Spleen (tissue), 11 donors: ENCODE measurements at regions not wholly inside any gene's neighbourhood (a gene's known extent, or its start where the extent isn't known, plus 50 kb on each side); places are given as distances from the start of the nearest gene placed in this dataset.

ENCODE experiments used
- DNase-seq: peaks from one replicate; pipeline ENCODE4 v3.0.0-alpha.2; 2020
- H3K27ac ChIP-seq, 8 donors: fragments of 200-600 bp; sonication (generic) in 7 of 8; 1 replicate in 4 of 8; 2 replicates in 4 of 8; pipeline versions ENCODE4 v1.5.0 to v1.8.0; 2016 to 2021; ENCODE audit warnings: inconsistent platforms in 4 of 8, mild to moderate bottlenecking in 4 of 8, moderate library complexity in 1 of 8
- H3K27me3 ChIP-seq, 7 donors: fragments of 200-600 bp; sonication (generic) in 6 of 7; replicated peaks in 1 of 7; 1 replicate in 4 of 7; 2 replicates in 3 of 7; pipeline versions ENCODE4 v1.5.0 to v1.8.0; 2016 to 2021; ENCODE audit warnings: inconsistent platforms in 3 of 7, mild to moderate bottlenecking in 1 of 7
- H3K36me3 ChIP-seq, 6 donors: fragments of 200-600 bp; sonication (generic) in 5 of 6; 1 replicate in 4 of 6; 2 replicates in 2 of 6; pipeline versions ENCODE4 v1.5.0 to v1.8.0; 2016 to 2021; ENCODE audit warnings: inconsistent platforms in 2 of 6
- H3K4me1 ChIP-seq, 6 donors: fragments of 200-600 bp; sonication (generic) in 5 of 6; 1 replicate in 3 of 6; 2 replicates in 3 of 6; pipeline versions ENCODE4 v1.5.0 to v1.8.0; 2016 to 2021; ENCODE audit warnings: inconsistent platforms in 3 of 6
- H3K4me3 ChIP-seq, 8 donors: fragments of 200-600 bp; sonication (generic) in 7 of 8; 1 replicate in 4 of 8; 2 replicates in 4 of 8; pipeline versions ENCODE4 v1.5.0 to v1.8.0; 2016 to 2021; ENCODE audit warnings: inconsistent platforms in 4 of 8, mild to moderate bottlenecking in 4 of 8, moderate library complexity in 2 of 8
- H3K9me3 ChIP-seq, 8 donors: fragments of 200-600 bp; sonication (generic) in 7 of 8; 1 replicate in 4 of 8; 2 replicates in 4 of 8; pipeline versions ENCODE4 v1.5.0 to v1.8.0; 2016 to 2021; ENCODE audit warnings: inconsistent platforms in 4 of 8
- CTCF ChIP-seq, 11 experiments: fragments of 200-600 bp in 7 of 11; fragments of 450-650 bp in 4 of 11; sonication (generic) in 4 of 11; IDR thresholded peaks in 8 of 11; conservative IDR thresholded peaks in 3 of 11; 1 replicate in 7 of 11; 2 replicates in 4 of 11; pipeline versions ENCODE4 v1.4.0 to v1.8.0; 2016 to 2021; ENCODE audit warnings: antibody characterized with exemption in 11 of 11, inconsistent platforms in 4 of 11, mild to moderate bottlenecking in 1 of 11
- POLR2A ChIP-seq, 3 donors: fragments of 450-650 bp; IDR thresholded peaks; one replicate each; pipeline ENCODE4 v1.5.1; 2017; ENCODE audit warnings: antibody characterized with exemption in 3 of 3, mild to moderate bottlenecking in 1 of 3
- POLR2AphosphoS5 ChIP-seq, 3 donors: sonication (generic); formaldehyde crosslinking; IDR thresholded peaks; one replicate each; pipeline ENCODE4 v1.5.1; 2017; ENCODE audit warnings: antibody characterized with exemption in 3 of 3
- WGBS, 5 donors: extraction: QIAGEN DNeasy Blood & Tissue Kit in 3 of 5; methylation state at CpG; one replicate each; pipeline versions ENCODE4 v1.1.5 to v1.1.7; 2013 to 2018; 5-methylcytosine and 5-hydroxymethylcytosine counted together
- intact Hi-C: fragments of 100-400 bp; cut with DNase I; formaldehyde crosslinking; loops from one replicate; pipeline ENCODE4 v1.15.0; 2023; ENCODE audit warnings: low total_unique reads
- donor health status: healthy with polysubstance abuse.
- donor health status: DM: no; HTN: no; CAD: no; lungs with moderate emphysema.
- donor health status: DM: no; HTN: no; CAD: no.
- donor health status: Bipolar disorder and iron deficiency.
- donor health status: healthy.
- donor health status: DM: no; HTN: no; CAD: no.
- donor health status: DM: yes; HTN: yes; CAD: no.

DNA sequence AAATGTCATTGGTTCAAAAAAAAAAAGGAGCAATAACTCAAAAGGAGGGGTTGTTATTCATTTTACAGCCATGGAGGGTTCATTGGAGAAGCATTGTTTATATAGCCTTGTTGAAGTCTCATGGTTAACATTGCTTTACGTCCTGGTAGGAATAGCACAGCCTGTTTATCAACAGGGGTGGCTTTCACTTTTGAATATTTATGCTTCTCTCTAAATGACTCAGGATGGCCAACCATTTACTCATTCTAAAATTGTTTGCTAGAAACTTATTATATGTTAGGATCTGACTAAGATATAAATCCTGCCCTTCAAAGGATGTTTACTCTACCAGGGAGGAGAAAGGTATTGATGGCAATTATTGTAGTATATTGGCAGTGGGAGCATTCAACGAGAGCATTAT, 534.1 kb upstream of the GALNTL6 start:
- H3K27me3 ChIP-seq, result no peaks in the 10 kb centered on the region
- no peak overlapping the region for H3K27ac ChIP-seq
- no peaks in the 10 kb centered on the region for H3K9me3 ChIP-seq
- no peaks in the 10 kb centered on the region for H3K36me3 ChIP-seq
- no peak for TF ChIP-seq POLR2AphosphoS5 (IDR thresholded peaks at IDR 0.05)
- no peak for TF ChIP-seq CTCF (IDR thresholded peaks at IDR 0.05 in 8 of 11, conservative IDR thresholded peaks at IDR 0.05 in 3 of 11)
- no peak for TF ChIP-seq POLR2A (IDR thresholded peaks at IDR 0.05)
- intact Hi-C loops, result no loop called here
- DNase-seq, result no peak
- WGBS, 5 donors, result 70 to 92% (median 77%) methylated on average over 2 of the region's 2 CpGs
- H3K4me1 ChIP-seq, result no peaks in the 10 kb centered on the region
- H3K4me3 ChIP-seq, result no peak overlapping the region

GRCh38 chr4:171266671-171267070, 546.5 kb upstream of the GALNTL6 start:
- WGBS, 5 donors, result 60 to 85% (median 71%) methylated on average over 6 of the region's 6 CpGs
- H3K27ac ChIP-seq, result no peak overlapping the region

GRCh38 chr4:171265190-171265818, 547.9 kb upstream of the GALNTL6 start:
- TF ChIP-seq CTCF (IDR thresholded peaks at IDR 0.05 in 8 of 11, conservative IDR thresholded peaks at IDR 0.05 in 3 of 11), result no peak
- TF ChIP-seq POLR2A (IDR thresholded peaks at IDR 0.05), result no peak
- TF ChIP-seq POLR2AphosphoS5 (IDR thresholded peaks at IDR 0.05), result no peak
- Histone ChIP-seq H3K27ac (no peak overlapping the region), H3K27me3 (no peaks in the 10 kb centered on the region), H3K36me3 (no peaks in the 10 kb centered on the region), H3K4me1 (no peaks in the 10 kb centered on the region), H3K9me3 (peaks cover 0 to 6% (median 2%) of the 10 kb centered on the region in 8 donors), H3K4me3 (no peak overlapping the region)
- WGBS, 5 donors, result 56 to 76% (median 59%) methylated on average over 1 of the region's 1 CpG
- intact Hi-C loops, result no loop called here
- DNase-seq, result no peak

More at GRCh38 chr4:171266671-171267070, 546.5 kb upstream of the GALNTL6 start:
- H3K4me1 ChIP-seq, result no peaks in the 10 kb centered on the region
- TF ChIP-seq POLR2AphosphoS5 (IDR thresholded peaks at IDR 0.05), result no peak
- TF ChIP-seq CTCF (IDR thresholded peaks at IDR 0.05 in 8 of 11, conservative IDR thresholded peaks at IDR 0.05 in 3 of 11), result no peak
- TF ChIP-seq POLR2A (IDR thresholded peaks at IDR 0.05), result no peak
- no peaks in the 10 kb centered on the region for H3K36me3 ChIP-seq
- H3K4me3 ChIP-seq, result no peak overlapping the region
- no peaks in the 10 kb centered on the region for H3K27me3 ChIP-seq
- intact Hi-C loops, result no loop called here
- H3K9me3 ChIP-seq, result peaks cover 0 to 3% (median 0%) of the 10 kb centered on the region in 8 donors
- DNase-seq, result no peak

- no peak for TF ChIP-seq POLR2AphosphoS5 (IDR thresholded peaks at IDR 0.05)
- TF ChIP-seq CTCF (IDR thresholded peaks at IDR 0.05 in 8 of 11, conservative IDR thresholded peaks at IDR 0.05 in 3 of 11), result no peak
- TF ChIP-seq POLR2A (IDR thresholded peaks at IDR 0.05), result no peak
- intact Hi-C loops, result no loop called here
- 87 to 95% (median 90%) methylated on average over 3 of the region's 3 CpGs for WGBS, 5 donors
These were observed 557.0 kb upstream of the GALNTL6 start for GRCh38 chr4:171256223-171256622.

More at GRCh38 chr4:171256223-171256622, 557.0 kb upstream of the GALNTL6 start:
- Histone ChIP-seq H3K27me3 (no peaks in the 10 kb centered on the region), H3K36me3 (no peaks in the 10 kb centered on the region), H3K9me3 (peaks cover 0 to 17% (median 8%) of the 10 kb centered on the region in 8 donors), H3K4me3 (no peak overlapping the region), H3K27ac (no peak overlapping the region), H3K4me1 (no peaks in the 10 kb centered on the region)
- no peak for DNase-seq
